Parathyroid adenoma (tissue), 2 donors: ENCODE measurements at regions not wholly inside any gene's neighbourhood (a gene's known extent, or its start where the extent isn't known, plus 50 kb on each side); places are given as distances from the start of the nearest gene placed in this dataset.

Source experiments
- H2AFZ ChIP-seq: fragments of 300-600 bp; sonication (generic); one replicate; pipeline ENCODE4 v1.7.0; 2017; ENCODE audit warnings: antibody characterized with exemption, mild to moderate bottlenecking
- H3K27ac ChIP-seq: fragments of 300-600 bp; sonication (generic); one replicate; pipeline ENCODE4 v1.7.0; 2017
- H3K27me3 ChIP-seq: fragments of 300-600 bp; sonication (generic); one replicate; pipeline ENCODE4 v1.7.0; 2017; ENCODE audit warnings: low read length; ENCODE audit not compliant: control insufficient read depth, insufficient read depth
- H3K36me3 ChIP-seq: fragments of 300-600 bp; sonication (generic); one replicate; pipeline ENCODE4 v1.7.0; 2017; ENCODE audit warnings: low read length; ENCODE audit not compliant: control insufficient read depth, insufficient read depth
- H3K4me1 ChIP-seq: fragments of 300-600 bp; sonication (generic); one replicate; pipeline ENCODE4 v1.7.0; 2017; ENCODE audit warnings: control low read depth
- H3K4me2 ChIP-seq: fragments of 300-600 bp; sonication (generic); one replicate; pipeline ENCODE4 v1.7.0; 2017; ENCODE audit warnings: low read length
- H3K4me3 ChIP-seq: fragments of 300-600 bp; sonication (generic); one replicate; pipeline ENCODE4 v1.7.0; 2017; ENCODE audit warnings: low read depth, low read length
- H3K79me2 ChIP-seq: fragments of 300-600 bp; sonication (generic); one replicate; pipeline ENCODE4 v1.7.0; 2017; ENCODE audit warnings: control low read depth
- H3K9ac ChIP-seq: fragments of 300-600 bp; sonication (generic); one replicate; pipeline ENCODE4 v1.7.0; 2017; ENCODE audit warnings: mild to moderate bottlenecking
- H3K9me3 ChIP-seq: fragments of 300-600 bp; sonication (generic); one replicate; pipeline ENCODE4 v1.7.0; 2017; ENCODE audit warnings: low read length; ENCODE audit not compliant: control insufficient read depth
- CTCF ChIP-seq: fragments of 300-600 bp; sonication (generic); IDR thresholded peaks from one replicate; pipeline ENCODE4 v1.7.0; 2017; ENCODE audit warnings: antibody characterized with exemption, mild to moderate bottlenecking
- donor health status: primary hyperparathyroidism.

DNA sequence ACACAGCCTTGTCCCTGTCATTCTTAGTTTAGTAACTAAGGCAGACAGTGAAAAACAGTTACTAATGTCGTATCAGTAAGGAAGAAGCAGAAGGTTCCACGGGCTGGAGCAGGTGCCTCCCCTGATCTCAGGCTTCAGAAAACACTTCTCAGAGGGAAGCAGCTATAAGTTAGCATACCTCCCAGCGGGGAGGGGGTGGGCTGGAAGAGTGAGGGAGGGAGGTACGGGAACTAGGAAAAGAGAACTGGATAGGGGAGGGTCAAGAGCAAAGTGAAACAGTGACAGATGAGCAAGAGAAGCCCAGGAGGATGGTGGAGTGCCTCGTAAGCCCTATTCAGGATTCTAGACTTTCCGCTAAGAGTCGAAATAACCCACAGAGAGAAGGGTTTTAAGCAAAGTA lies 186.3 kb upstream of the XYLT1 start:
- H3K27ac ChIP-seq, result no peak overlapping the region
- H3K36me3 ChIP-seq, result no peaks in the 10 kb centered on the region
- no peaks in the 10 kb centered on the region for H3K27me3 ChIP-seq
- H3K79me2 ChIP-seq, result no peaks in the 10 kb centered on the region
- no peak overlapping the region for H3K9ac ChIP-seq
- no peaks in the 10 kb centered on the region for H3K4me1 ChIP-seq
- no peak for TF ChIP-seq CTCF
- H3K9me3 ChIP-seq, result no peaks in the 10 kb centered on the region
- H2AFZ ChIP-seq, result no peak overlapping the region
- no peak overlapping the region for H3K4me2 ChIP-seq
- no peak overlapping the region for H3K4me3 ChIP-seq

- Histone ChIP-seq H3K27ac (no peak overlapping the region), H3K4me1 (no peaks in the 10 kb centered on the region), H3K9me3 (no peaks in the 10 kb centered on the region), H3K27me3 (no peaks in the 10 kb centered on the region), H3K4me3 (no peak overlapping the region), H3K36me3 (no peaks in the 10 kb centered on the region), H3K4me2 (no peak overlapping the region), H2AFZ (no peak overlapping the region), H3K79me2 (no peaks in the 10 kb centered on the region), H3K9ac (no peak overlapping the region)
- TF ChIP-seq CTCF, result no peak
These were observed 183.8 kb upstream of the XYLT1 start for GRCh38 chr16:17654571-17654970.

GRCh38 chr16:17654142-17654541 lies 183.4 kb upstream of the XYLT1 start:
- Histone ChIP-seq H3K4me1 (no peaks in the 10 kb centered on the region), H3K9ac (no peak overlapping the region), H2AFZ (no peak overlapping the region), H3K36me3 (no peaks in the 10 kb centered on the region), H3K9me3 (no peaks in the 10 kb centered on the region), H3K4me2 (no peak overlapping the region), H3K79me2 (no peaks in the 10 kb centered on the region), H3K27me3 (no peaks in the 10 kb centered on the region), H3K27ac (no peak overlapping the region), H3K4me3 (no peak overlapping the region)
- no peak for TF ChIP-seq CTCF

GRCh38 chr16:17647879-17648872 lies 177.4 kb upstream of the XYLT1 start:
- Histone ChIP-seq H2AFZ (no peak overlapping the region), H3K27me3 (no peaks in the 10 kb centered on the region), H3K36me3 (no peaks in the 10 kb centered on the region), H3K9me3 (no peaks in the 10 kb centered on the region), H3K79me2 (no peaks in the 10 kb centered on the region), H3K4me3 (no peak overlapping the region), H3K9ac (no peak overlapping the region), H3K27ac (no peak overlapping the region), H3K4me1 (no peaks in the 10 kb centered on the region), H3K4me2 (no peak overlapping the region)
- TF ChIP-seq CTCF, result no peak

GRCh38 chr16:17643935-17644334 lies 173.2 kb upstream of the XYLT1 start:
- Histone ChIP-seq H3K4me1 (no peaks in the 10 kb centered on the region), H3K9me3 (no peaks in the 10 kb centered on the region), H2AFZ (no peak overlapping the region), H3K4me3 (no peak overlapping the region), H3K27ac (no peak overlapping the region), H3K79me2 (no peaks in the 10 kb centered on the region), H3K36me3 (no peaks in the 10 kb centered on the region), H3K4me2 (no peak overlapping the region), H3K9ac (no peak overlapping the region), H3K27me3 (no peaks in the 10 kb centered on the region)
- no peak for TF ChIP-seq CTCF
